Thoracic aorta (tissue), 2 donors: ENCODE measurements at regions not wholly inside any gene's neighbourhood (a gene's known extent, or its start where the extent isn't known, plus 50 kb on each side); places are given as distances from the start of the nearest gene placed in this dataset.

Source experiments
- ATAC-seq: fragments of 150-250 bp; one replicate; pipeline ENCODE4 v1.8.0; 2017; ENCODE audit warnings: low read depth; ENCODE audit not compliant: insufficient number of reproducible peaks, low FRiP score
- DNase-seq: peaks from one replicate; pipeline ENCODE4 v3.0.0-alpha.2; 2020; ENCODE audit warnings: low spot score
- H3K27ac ChIP-seq, 2 donors: fragments of 200-600 bp; sonication (generic); 1 replicate in 1 of 2; 2 replicates in 1 of 2; pipeline ENCODE4 v1.5.1; 2016; ENCODE audit warnings: mild to moderate bottlenecking in 2 of 2, moderate library complexity in 2 of 2
- H3K27me3 ChIP-seq: fragments of 200-600 bp; sonication (generic); replicated peaks from 2 replicates; pipeline ENCODE4 v1.6.0; 2016; ENCODE audit warnings: mild to moderate bottlenecking; ENCODE audit not compliant: insufficient read depth
- H3K36me3 ChIP-seq: fragments of 200-600 bp; sonication (generic); one replicate; pipeline ENCODE4 v1.5.1; 2016
- H3K4me1 ChIP-seq, 2 donors: fragments of 200-600 bp; sonication (generic); 1 replicate in 1 of 2; 2 replicates in 1 of 2; pipeline versions ENCODE4 v1.5.1 to v1.6.0; 2016; ENCODE audit warnings: low read depth in 2 of 2, mild to moderate bottlenecking in 1 of 2; ENCODE audit not compliant: control insufficient read depth in 1 of 2
- H3K4me3 ChIP-seq: fragments of 200-600 bp; sonication (generic); 2 replicates; pipeline ENCODE4 v1.5.1; 2016; ENCODE audit warnings: mild to moderate bottlenecking
- H3K9me3 ChIP-seq: fragments of 200-600 bp; sonication (generic); 2 replicates; pipeline ENCODE4 v1.5.1; 2016
- TF ChIP-seq, protein P1 (sequence below): fragments of 200-600 bp; sonication (generic); IDR thresholded peaks from one replicate; pipeline ENCODE4 v1.5.1; 2019; ENCODE audit warnings: antibody characterized with exemption

DNA sequence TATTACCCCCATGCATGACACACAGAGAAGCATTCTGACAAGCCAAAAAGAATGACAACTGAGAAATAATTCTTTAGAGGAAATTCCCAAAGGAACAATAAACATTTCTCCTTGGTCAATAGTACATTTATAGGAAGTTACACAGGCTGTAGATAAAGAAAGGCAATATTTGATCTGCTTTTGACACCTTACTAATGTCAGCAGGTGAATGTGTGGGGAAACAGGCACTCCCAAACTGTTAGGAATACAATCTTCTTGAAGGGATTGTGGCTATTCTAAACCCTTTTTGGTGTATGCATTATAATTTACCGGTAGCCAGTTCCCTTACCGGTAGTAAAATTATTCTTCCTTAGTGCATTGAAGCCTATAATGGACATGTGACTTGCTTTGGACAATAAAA, 116.1 kb upstream of the FTMT start:
- no peak overlapping the region for H3K27ac ChIP-seq
- no peaks in the 10 kb centered on the region for H3K4me1 ChIP-seq
- DNase-seq (no peak), ATAC-seq (no peak)
- no peaks in the 10 kb centered on the region for H3K36me3 ChIP-seq
- TF ChIP-seq, protein P1, sequence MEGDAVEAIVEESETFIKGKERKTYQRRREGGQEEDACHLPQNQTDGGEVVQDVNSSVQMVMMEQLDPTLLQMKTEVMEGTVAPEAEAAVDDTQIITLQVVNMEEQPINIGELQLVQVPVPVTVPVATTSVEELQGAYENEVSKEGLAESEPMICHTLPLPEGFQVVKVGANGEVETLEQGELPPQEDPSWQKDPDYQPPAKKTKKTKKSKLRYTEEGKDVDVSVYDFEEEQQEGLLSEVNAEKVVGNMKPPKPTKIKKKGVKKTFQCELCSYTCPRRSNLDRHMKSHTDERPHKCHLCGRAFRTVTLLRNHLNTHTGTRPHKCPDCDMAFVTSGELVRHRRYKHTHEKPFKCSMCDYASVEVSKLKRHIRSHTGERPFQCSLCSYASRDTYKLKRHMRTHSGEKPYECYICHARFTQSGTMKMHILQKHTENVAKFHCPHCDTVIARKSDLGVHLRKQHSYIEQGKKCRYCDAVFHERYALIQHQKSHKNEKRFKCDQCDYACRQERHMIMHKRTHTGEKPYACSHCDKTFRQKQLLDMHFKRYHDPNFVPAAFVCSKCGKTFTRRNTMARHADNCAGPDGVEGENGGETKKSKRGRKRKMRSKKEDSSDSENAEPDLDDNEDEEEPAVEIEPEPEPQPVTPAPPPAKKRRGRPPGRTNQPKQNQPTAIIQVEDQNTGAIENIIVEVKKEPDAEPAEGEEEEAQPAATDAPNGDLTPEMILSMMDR: no peak
- H3K27me3 ChIP-seq: no peaks in the 10 kb centered on the region
- no peak overlapping the region for H3K4me3 ChIP-seq
- H3K9me3 ChIP-seq: no peaks in the 10 kb centered on the region

DNA sequence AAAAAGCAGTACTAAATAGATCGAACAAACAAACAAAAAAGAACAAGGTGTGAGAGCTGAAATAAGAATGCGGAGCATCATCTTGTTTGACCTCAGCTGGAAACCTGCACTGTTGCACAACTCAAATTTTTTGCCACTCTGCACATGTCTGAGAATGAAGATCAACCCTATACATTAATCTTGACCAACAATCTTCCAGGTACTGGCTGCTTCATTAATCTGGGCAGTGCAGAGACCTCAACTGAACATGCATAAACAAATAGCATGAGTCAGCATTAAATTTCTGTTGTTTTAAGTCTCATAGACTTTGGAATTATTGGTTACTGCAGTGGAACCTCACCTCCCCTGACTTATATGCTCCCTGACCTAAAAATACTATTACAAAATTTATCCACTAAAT, 114.6 kb upstream of the FTMT start:
- Histone ChIP-seq H3K4me1 (no peaks in the 10 kb centered on the region), H3K4me3 (no peak overlapping the region), H3K27ac (no peak overlapping the region), H3K27me3 (no peaks in the 10 kb centered on the region), H3K9me3 (no peaks in the 10 kb centered on the region), H3K36me3 (no peaks in the 10 kb centered on the region)
- TF ChIP-seq, protein P1: no peak
- no peak for ATAC-seq
- no peak for DNase-seq

DNA sequence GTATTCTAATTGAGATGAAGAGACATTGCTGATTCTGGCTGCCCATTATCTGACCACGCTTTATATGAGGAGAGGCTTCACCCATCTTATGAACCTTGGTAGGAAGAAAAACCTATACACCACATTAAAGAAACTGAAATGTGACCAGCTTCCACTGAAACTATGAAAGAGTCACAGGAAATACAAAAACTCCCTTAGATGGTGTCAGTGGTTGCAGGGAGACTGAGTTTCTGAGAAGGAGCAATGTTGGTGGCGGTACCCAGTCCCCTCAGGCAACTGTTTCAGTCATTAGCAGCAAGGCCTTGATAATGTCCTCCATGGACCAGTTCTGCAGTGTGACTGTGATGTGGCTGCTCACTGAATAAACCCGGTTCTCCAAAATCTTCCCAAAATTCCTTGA, 110.5 kb upstream of the FTMT start:
- Histone ChIP-seq H3K27me3 (no peaks in the 10 kb centered on the region), H3K4me3 (no peak overlapping the region), H3K9me3 (no peaks in the 10 kb centered on the region), H3K4me1 (no peaks in the 10 kb centered on the region), H3K27ac (no peak overlapping the region), H3K36me3 (no peaks in the 10 kb centered on the region)
- TF ChIP-seq, protein P1: no peak
- no peak for DNase-seq
- no peak for ATAC-seq

DNA sequence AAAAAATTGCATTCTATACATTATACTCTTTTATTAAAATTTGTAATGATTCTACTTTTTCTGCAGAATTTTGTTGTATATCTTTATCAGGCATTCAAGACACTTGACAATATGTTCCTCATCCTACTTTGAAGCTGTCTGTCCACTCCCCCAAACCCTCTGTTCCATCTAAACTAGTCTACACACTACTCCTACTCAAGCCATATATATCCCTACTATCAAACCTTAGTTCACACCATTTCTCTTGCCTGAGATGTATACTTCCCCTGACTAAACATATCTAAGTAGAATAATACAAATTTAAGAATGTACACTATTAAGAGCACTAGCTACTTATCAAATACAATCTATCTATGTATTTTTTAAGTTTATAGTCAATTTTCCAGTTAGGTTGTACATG, 107.1 kb upstream of the FTMT start:
- DNase-seq (no peak), ATAC-seq (no peak)
- no peaks in the 10 kb centered on the region for H3K4me1 ChIP-seq
- no peaks in the 10 kb centered on the region for H3K36me3 ChIP-seq
- no peak overlapping the region for H3K27ac ChIP-seq
- TF ChIP-seq, protein P1: no peak
- H3K4me3 ChIP-seq: no peak overlapping the region
- no peaks in the 10 kb centered on the region for H3K27me3 ChIP-seq
- H3K9me3 ChIP-seq: no peaks in the 10 kb centered on the region

DNA sequence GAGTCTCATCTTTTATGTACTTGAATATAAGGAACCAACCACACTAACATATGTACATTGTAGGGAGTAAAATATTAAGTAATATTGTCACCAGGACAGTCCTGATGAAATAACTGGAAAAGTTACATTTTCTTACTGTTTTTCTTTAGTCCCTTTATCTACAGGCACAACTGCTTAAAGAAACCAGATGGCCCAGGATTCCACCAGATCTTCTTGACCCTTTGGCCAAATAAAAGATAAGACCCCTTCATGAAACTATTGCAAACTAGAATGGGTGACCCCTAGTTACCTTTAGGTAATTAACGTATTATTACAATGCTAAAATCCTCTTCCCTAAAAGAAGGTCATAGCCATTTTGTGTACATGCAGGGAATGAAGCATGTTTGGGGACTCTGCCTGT, 106.3 kb upstream of the FTMT start:
- TF ChIP-seq, protein P1: no peak
- H3K9me3 ChIP-seq: no peaks in the 10 kb centered on the region
- ATAC-seq: no peak
- H3K36me3 ChIP-seq: no peaks in the 10 kb centered on the region
- no peak for DNase-seq
- no peak overlapping the region for H3K27ac ChIP-seq
- H3K4me3 ChIP-seq: no peak overlapping the region
- no peaks in the 10 kb centered on the region for H3K4me1 ChIP-seq
- no peaks in the 10 kb centered on the region for H3K27me3 ChIP-seq
